ENCODE measurements at regions not wholly inside any gene's neighbourhood (a gene's known extent, or its start where the extent isn't known, plus 50 kb on each side); places are given as distances from the start of the nearest gene placed in this dataset.

- intact Hi-C loops (cut with micrococcal nuclease): no loop called here
- Histone ChIP-seq H3K4me1 (ENCODE audit: control insufficient read depth, extremely low read depth, insufficient read depth, low read length) (no peaks in the 10 kb centered on the region), H3K9ac (replicated peaks; ENCODE audit: extremely low read depth, insufficient read depth, low read length) (no peak overlapping the region), H3K79me2 (ENCODE audit: control insufficient read depth, insufficient read depth, low read length) (no peaks in the 10 kb centered on the region), H3K4me3 (replicated peaks in 1 of 3; ENCODE audit: insufficient read depth in 1 of 3, low read depth in 1 of 3, low read length in 3 of 3) (no peak overlapping the region), H3K4me2 (ENCODE audit: insufficient read depth, low read length) (no peak overlapping the region), H3K27ac (ENCODE audit: insufficient read depth, low read depth, low read length) (no peak overlapping the region), H2AFZ (ENCODE audit: low read depth, low read length) (no peak overlapping the region), H3K36me3 (ENCODE audit: control insufficient read depth in 2 of 2, extremely low read depth in 1 of 2, insufficient read depth in 2 of 2, low read length in 2 of 2) (no peaks in the 10 kb centered on the region), H3K27me3 (ENCODE audit: control insufficient read depth in 2 of 2, insufficient read depth in 2 of 2, low read length in 2 of 2) (no peaks in the 10 kb centered on the region), H3K9me3 (replicated peaks; ENCODE audit: control insufficient read depth, insufficient read depth, low read length) (no peaks in the 10 kb centered on the region), H4K20me1 (replicated peaks; ENCODE audit: control insufficient read depth, extremely low read depth, insufficient read depth, low read length) (no peaks in the 10 kb centered on the region), H3K9me1 (replicated peaks; ENCODE audit: control insufficient read depth, extremely low read depth, insufficient read depth, low read length) (no peaks in the 10 kb centered on the region)
- FAIRE-seq (no peak), DNase-seq (ENCODE audit: low read depth, low spot score) (no peak)
- no TSS peak for BruUV-seq (replicated peaks)
- CTCF ChIA-PET: no interaction called here
- POLR2A ChIA-PET: no interaction called here
- dilution Hi-C loops (cut with MboI; ENCODE audit: extremely low pct_ligation_motif_present, low sequenced_read_pairs): no loop called here
- TF ChIP-seq JUN (IDR thresholded peaks at IDR 0.05; ENCODE audit: borderline replicate concordance, insufficient read depth, insufficient read length, low read depth) (no peak), MYC (IDR thresholded peaks at IDR 0.05; ENCODE audit: low read depth, low read length) (no peak), MAX (IDR thresholded peaks at IDR 0.05; ENCODE audit: insufficient read depth, insufficient read length) (no peak), GATA2 (IDR thresholded peaks at IDR 0.05; ENCODE audit: insufficient read depth, insufficient read length, low read depth, low read length) (no peak), POLR2AphosphoS5 (IDR thresholded peaks at IDR 0.05; ENCODE audit: insufficient read depth, low read depth, low read length) (no peak), EZH2 (IDR thresholded peaks at IDR 0.05; ENCODE audit: borderline replicate concordance, low read depth, low read length, severe bottlenecking) (no peak), CTCF (IDR thresholded peaks at IDR 0.05; ENCODE audit: extremely low read depth in 1 of 2, insufficient read depth in 1 of 2, low read depth in 1 of 2, low read length in 2 of 2) (no peak)
Observed at GRCh38 chr12:125249932-125250331, 184.7 kb downstream of the AACS start.

Data from endothelial cell of umbilical vein (primary cell).